ENCODE measurements at regions not wholly inside any gene's neighbourhood (a gene's known extent, or its start where the extent isn't known, plus 50 kb on each side); places are given as distances from the start of the nearest gene placed in this dataset.

GRCh38 chr9:99544526-99544925, 277.2 kb upstream of the NR4A3 start:
- DNase-seq (ENCODE audit: low spot score) = no peak

DNA sequence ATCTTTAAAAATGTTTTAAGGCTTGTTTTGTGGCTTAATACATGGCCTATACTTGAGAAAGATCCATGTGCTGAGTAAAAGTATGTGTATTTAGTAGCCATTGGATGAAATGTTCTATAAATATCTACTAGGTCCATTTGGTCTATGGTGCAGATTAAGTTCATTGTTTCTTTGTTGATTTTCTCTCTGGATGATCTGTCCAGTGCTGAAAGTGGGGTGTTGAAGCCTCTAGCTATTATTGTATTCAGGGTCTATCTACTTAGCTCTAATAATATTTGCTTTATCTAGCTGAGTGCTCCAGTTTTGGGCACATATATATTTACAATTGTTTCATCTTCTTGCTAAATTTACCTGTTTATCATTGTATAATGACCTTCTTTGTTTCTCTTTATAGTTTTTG, 272.2 kb upstream of the NR4A3 start:
- DNase-seq (ENCODE audit: low spot score) = no peak

GRCh38 chr9:99555792-99556191, 265.9 kb upstream of the NR4A3 start:
- no peak for DNase-seq (ENCODE audit: low spot score)

DNA sequence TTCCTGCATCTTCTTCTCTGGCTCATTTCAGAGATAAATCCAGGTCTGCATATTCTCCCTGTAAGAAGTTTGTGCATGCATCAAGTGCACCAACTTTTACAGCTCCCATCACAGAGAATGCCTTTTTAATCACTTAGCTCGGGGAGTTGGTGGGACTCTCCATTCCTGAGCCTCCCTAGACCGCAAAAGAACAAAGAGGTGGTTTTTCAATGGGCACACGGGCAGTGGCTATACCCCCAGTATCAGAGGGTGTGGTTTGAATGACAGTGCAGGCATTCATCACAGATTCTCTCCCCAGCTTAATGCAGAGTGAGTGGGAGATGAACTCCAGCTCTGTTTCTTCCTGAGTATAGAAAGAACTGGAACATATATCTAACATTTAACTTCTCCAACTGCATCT, 264.7 kb upstream of the NR4A3 start:
- no peak for DNase-seq (ENCODE audit: low spot score)

DNA sequence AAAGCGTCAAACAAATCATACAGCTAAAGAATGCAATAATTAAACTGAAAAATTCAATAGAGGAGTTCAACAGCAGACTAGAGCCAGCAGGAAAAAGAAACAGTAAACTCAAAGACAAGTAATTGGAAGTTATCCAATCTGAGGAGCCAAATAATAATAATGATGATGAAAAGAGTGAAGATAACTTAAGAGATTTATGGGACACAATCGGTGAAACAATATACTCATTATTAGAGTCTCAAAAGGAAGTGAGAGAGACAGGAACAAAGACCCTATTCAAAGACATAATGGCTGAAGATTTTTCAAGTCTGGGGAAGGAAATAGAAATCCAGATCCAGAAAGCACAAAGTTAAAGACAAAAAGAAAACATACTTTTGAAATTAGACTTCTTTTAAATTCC, 263.9 kb upstream of the NR4A3 start:
- DNase-seq (ENCODE audit: low spot score) = no peak

- DNase-seq (ENCODE audit: low spot score) = no peak
These were observed 261.9 kb upstream of the NR4A3 start for GRCh38 chr9:99559776-99560175.

DNA sequence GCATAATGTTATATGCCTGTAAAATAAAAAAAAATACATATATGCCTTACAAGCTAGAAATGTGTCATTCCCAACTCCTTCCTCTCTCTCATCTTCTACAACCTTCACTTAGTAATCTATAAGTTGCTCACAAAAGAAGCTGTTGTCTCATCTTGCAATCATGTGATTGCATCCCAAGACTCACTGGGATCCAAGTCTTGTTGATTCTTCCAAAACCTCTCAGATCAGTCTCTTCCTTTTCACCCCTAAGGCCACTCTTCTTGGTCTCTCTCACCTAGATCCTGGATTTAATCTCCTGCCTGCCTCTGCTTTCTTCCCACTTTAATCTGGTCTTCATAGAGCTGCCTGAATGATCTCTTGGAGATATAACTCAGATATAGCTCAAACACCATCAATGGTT, 261.1 kb upstream of the NR4A3 start:
- DNase-seq (ENCODE audit: low spot score) = no peak

DNA sequence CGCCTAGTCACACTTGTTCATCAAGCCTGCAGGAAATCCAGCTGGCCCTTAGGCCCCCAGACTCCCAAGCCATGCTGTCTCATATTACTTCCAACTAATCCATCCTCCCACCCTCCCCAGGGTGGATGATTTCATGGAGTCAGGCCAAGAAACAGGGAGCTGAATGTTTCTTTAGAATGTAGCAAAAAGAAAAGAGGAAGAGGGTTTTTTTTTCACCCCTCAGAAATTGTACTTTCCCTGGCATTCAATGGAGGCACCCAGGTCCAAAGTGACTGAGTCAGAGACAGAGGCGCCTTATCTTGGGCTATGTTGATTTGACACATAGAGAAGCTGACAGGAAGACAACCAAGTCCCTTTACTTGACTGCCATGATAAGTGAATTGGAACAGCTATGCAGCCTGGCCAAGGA, 260.2 kb upstream of the NR4A3 start:
- no peak for DNase-seq (ENCODE audit: low spot score)

DNA sequence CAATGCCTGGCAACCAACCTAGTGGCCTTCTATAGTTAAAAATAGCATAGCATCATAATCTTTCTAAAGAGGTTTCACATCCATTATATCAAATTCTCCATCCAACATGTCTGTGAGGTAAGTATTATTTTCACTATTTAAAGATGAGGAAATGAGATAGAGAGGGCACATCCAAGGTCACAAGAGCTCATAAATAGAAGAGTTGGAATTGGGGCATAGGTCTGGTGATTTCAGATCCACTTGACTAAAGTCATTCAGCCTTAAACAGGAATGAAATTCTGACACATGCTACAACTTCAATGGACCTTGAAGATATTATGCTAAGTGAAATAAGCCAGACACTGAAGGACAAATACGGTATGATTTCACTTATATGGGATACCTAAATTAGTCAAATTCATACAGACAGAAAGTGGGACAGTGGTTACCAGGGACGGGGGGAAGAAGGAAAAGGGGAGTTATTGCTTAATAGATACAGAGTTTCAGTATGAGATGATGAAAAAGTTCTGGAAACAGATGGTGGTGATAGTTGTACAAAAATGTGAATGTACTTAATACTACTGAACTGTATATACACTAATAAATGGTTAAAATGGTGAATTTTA, 259.6 kb upstream of the NR4A3 start:
- no peak for DNase-seq (ENCODE audit: low spot score)

DNA sequence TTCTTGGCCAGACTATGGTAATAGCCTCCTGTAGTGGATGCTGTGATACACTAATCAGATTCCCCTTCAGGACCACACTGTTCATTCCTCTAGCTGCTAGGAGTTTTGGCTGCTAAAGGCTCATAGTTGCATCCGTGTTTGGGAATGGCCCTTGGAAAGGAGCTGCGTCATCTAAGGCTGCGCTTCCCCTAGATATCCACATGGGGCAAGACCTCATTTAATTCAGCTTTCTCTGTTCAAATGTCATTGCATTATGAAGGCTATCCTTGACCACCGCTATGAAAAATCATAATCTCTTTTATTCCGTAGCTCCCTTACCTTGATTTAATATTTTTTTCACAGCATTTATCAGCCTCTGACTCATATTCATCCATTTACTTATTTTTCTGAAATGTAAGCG, 258.3 kb upstream of the NR4A3 start:
- no peak for DNase-seq (ENCODE audit: low spot score)

DNA sequence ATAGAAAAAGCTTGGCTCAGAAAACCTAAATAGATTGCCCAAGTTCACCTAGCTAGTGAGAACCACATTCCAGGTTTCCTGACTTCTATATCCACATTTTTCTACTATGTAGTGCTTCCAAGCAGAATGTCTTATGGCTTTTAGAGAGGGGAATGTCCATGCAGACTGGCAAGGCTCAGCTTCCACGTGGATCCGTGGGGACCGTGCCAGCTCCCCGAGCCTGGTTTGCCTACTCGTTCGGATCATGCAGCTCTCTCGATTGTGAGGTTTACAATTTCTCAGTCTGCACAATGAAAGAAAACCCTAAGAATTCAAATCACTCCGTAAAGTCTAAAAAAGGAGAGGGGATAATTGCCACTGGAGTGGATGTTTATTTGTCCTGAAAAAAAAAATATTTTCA, 256.5 kb upstream of the NR4A3 start:
- DNase-seq (ENCODE audit: low spot score) = no peak

- DNase-seq (ENCODE audit: low spot score) = no peak
These were observed 254.2 kb upstream of the NR4A3 start for GRCh38 chr9:99567436-99567835.

DNA sequence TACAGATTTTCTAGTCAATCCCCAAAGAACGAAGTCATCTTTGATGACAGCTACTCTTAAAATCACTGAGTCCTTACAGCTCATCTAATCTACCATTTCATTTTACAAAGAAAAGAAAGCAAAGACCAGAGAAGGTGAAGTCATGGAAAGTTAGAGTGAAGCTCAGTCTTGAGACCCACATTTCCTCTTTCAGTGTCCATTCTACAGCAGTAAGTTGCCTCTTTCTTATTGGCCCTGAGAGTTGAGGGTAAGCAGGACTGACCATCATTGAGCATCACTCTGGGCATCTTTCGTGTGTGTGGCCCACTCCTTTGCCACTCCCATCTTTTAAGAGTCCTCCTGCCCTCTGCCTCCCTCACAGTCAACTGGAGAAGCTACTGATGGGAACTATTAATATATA, 251.8 kb upstream of the NR4A3 start:
- no peak for DNase-seq (ENCODE audit: low spot score)

DNA sequence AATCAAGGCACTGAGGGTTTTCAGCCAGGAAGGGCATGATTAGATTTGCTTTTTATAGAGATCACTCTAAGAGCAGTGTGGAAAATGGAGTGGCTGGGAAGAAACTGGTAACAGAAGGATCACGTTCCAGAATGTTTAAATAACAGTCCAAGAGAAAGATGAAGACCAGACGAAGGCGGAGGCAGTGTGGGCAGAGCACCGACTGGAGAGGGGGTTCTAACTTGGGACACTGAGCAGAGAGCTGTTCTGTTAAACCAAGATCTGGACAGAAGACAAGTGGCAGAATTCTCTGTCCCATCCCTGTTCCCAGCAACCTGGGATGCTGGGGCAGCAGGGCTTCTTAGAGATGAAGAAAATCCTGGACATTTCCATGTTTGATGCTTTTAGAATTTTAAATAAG, 249.1 kb upstream of the NR4A3 start:
- DNase-seq (ENCODE audit: low spot score) = no peak

- no peak for DNase-seq (ENCODE audit: low spot score)
These were observed 248.6 kb upstream of the NR4A3 start for GRCh38 chr9:99573085-99573484.

- no peak for DNase-seq (ENCODE audit: low spot score)
These were observed 247.8 kb upstream of the NR4A3 start for GRCh38 chr9:99573886-99574285.

DNA sequence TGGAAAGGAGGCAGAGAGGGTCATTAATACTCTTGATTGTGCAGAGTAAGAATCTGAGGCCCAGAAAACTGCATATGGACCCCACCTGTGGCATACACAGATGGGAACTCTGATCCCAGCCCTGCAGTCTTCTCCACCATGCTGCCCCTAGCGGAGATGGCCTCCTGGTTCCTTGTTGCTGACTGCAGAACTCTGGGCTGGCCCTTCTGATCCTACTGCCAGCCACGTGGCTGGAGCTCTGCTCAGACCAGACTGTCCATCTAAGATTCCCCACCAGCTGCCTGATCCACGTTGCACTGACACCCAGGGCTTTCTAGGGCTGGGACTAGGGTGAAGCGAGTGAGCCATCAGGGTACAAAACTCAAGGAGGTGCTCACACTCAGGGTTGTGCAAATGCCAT, 245.7 kb upstream of the NR4A3 start:
- DNase-seq (ENCODE audit: low spot score) = no peak

GRCh38 chr9:99576876-99577275, 244.8 kb upstream of the NR4A3 start:
- DNase-seq (ENCODE audit: low spot score) = no peak

DNA sequence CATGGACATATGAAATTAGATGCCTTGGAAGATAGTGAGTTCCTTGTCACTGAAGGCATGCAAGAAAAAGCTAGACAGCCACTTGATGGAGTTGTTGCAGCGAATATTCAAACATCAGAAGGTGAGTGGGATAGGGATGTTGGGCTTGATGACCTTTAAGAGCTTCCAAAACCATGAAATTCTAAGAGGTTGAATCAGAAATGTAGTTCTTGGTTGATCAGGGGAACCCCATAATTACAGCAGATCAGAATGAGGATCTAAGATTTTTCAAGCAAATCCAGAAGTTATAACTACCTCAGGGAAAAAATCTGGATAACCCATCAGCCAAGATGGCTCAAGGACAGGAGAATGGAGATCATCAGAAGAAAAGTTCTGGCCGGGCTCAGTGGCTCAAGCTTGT, 244.3 kb upstream of the NR4A3 start:
- DNase-seq (ENCODE audit: low spot score) = no peak

DNA sequence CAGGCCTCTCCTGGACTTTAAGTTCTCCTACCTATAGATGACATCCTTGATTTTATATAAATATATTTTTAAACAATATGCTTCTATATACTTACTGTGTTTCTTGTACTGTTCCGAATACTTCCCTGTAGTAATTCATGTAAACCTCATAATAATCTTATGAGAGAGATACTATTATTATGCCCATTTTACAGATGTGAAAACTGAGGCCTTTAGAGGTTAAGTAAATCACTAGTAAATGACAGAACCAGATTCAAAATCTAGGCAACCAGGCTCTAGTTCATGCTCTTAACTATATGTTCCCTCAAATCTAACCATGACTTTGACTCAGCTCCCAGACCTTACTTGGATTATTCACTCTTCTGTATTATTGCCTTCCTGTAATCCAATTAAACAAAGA, 243.0 kb upstream of the NR4A3 start:
- no peak for DNase-seq (ENCODE audit: low spot score)

DNA sequence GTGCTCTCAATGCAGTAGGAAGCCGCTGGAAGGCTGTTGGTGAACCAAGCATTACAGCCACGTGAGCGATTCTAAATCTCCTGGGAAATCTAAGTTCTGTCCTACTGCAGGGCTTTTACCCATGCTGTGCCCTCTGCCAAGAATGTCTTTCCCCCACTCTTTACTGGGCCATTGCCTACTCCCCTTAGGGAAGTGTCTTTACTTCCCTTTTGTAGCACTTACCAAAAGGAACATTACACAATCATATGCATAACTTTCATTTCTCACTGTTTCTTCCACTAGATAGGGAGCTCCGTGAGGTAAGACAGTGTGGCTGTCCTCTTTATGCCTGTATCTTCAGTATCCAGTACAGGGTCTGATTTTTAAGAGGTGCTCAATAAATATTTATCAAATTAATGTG, 241.7 kb upstream of the NR4A3 start:
- no peak for DNase-seq (ENCODE audit: low spot score)

DNA sequence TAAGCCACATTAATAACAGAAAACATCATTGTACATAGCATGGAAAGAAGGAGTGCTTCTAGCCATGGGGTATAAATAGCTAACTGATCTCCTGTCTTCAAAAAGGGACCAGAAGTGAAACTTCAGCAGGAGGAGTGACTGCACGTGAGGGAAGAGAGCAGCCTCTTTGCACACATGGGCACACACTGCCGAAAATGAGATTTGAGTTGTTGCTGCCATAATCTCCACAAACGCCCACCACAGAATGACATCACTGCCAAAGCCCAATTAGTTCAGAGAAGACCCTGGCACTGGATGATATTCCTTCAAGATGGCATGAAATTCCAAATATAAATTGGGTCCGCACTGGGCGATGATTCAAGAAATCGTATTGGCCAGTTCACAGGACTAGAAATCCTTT, 238.9 kb upstream of the NR4A3 start:
- no peak for DNase-seq (ENCODE audit: low spot score)

GRCh38 chr9:99588299-99588698, 233.4 kb upstream of the NR4A3 start:
- no peak for DNase-seq (ENCODE audit: low spot score)

DNA sequence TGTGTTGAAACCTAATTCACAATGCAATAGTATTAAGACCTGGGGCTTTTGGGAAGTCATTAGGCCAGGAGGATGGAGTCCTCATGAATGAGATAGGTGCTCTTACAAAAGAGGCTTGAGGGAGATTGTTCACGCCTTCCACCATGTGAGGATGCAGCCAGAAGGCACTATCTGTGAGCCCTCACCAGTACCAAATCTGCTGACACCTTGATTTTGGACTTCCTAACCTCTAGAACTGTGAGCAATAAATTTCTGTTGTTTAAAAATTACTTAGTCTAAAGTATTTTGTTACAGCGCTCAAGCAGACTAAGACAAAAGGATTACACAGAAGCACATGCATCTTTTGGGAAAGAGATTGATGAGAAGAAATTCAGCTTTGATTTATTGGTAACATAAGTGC, 232.9 kb upstream of the NR4A3 start:
- DNase-seq (ENCODE audit: low spot score) = no peak

GRCh38 chr9:99590410-99590809, 231.3 kb upstream of the NR4A3 start:
- no peak for DNase-seq (ENCODE audit: low spot score)

Measured in CD4-positive, alpha-beta T cell treated with Interleukin-6 at 100 ng/mL for 8 hours (primary cell).